GM18858 (cell line): ENCODE measurements at regions not wholly inside any gene's neighbourhood (a gene's known extent, or its start where the extent isn't known, plus 50 kb on each side); places are given as distances from the start of the nearest gene placed in this dataset.
"Not testable (repeated sequence)": the region's sequence is repeated elsewhere in the genome, so short reads cannot be mapped to it uniquely, and the experiment has no call there.

ENCODE experiments used
- ATAC-seq: cut with Tn5 transposase; IDR thresholded peaks from one replicate; pipeline ENCODE4 v1.9.1; 2021; ENCODE audit not compliant: unreplicated experiment

GRCh38 chr11:15651033-15651432 lies 536.3 kb downstream of the INSC start:
- no peak for ATAC-seq

DNA sequence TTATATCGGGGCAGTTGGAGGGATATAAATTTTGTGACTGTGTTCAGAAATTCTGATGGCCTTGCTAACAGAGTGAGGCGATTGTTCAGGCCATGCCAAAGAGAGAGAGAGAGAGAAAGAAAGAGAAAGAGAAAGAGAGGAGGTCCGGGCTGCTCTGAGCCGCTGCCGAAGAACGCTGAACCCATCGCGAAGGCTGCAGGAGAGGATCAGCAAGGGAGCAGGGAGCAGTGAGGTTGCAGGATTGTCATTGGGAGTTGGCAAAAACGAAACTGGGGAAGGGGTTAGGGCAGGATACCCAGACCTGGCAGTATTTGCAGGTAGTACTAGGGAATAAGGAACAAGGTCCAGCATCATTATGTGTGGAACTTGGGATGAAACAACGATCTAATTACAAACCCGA lies 537.1 kb downstream of the INSC start:
- no peak for ATAC-seq

DNA sequence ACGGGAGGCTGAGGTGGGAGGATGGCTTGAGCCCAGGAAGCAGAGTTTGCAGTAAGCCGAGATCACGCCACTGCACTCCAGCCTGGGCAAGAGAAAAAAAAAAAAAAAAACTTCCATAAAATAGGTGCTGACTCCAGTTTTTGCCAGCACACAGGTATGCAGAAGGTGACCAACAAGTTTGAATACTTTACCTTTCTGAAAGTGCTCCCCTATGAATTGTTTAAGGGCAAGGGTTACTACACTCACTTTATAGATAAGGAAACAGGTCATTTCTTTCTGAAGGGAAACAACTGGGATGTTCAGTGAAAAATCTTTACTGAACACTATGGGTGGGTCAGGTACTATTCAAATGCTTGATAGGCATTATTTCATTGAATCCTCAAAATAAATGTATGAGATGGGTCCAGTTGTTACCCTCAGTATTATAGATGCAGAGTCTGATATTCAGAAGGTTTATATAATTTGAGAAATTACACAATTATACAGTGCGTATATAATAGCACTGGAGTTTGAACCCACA lies 538.5 kb downstream of the INSC start:
- ATAC-seq: no peak

DNA sequence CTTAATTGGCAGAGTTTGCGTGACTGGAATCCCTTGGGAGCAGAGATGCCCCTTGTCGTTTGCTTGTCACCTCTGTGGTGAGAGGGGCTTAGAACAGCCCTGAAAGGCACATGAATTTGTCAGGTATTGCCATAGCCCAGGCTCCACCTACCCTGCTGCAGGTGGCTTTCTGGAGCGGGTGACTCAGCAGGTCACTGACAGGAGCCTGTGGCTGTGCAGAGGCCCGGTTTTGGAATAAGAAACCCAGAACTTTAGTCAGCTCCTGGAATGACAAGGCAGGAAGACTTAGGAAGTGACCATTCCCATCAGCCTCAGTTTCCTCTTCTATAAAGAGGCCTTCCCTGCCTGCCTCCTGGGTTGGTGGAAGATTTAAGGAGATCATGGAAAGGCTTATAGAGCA lies 539.7 kb downstream of the INSC start:
- ATAC-seq: no peak

DNA sequence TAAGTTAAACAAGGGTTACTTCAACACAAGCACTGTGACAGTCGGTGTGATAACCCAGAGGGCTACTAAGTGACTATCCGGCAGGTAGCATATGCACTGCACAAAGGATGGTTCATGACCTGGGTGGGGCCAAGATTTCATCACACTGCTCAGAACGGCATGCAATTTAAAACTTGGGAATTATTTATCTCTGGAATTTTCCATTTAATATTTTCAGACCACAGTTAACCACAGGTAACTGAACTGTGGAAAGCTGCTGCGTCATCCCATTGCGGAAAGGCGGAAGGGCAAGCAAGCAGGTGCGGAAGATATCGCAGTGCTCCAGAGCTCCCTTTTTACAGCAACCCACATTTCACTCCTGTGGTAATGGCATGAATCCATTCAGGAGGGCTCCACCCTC lies 540.8 kb downstream of the INSC start:
- no peak for ATAC-seq

- no peak for ATAC-seq
Observed at GRCh38 chr11:15657264-15657663, 542.5 kb downstream of the INSC start.

- no peak for ATAC-seq
Observed at GRCh38 chr11:15660496-15660895, 545.8 kb downstream of the INSC start.

DNA sequence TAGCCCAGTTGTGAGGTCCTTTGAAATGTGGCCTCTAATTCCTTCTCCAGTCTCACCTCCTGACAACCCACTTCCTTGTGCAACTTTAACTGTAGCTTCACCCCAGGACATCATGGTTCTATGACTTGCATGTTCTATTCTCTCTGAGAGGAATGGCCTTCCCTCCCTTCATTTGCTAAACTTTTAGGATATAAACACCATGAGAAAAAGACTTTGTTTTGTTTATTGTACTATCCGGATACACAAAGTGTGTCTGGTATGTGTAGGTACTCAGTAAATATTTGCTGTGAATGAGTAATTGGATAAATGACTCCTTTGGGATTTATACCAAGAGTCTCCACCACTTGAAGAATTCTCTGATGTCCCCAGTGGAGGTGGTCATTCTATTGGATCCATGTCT lies 547.6 kb downstream of the INSC start:
- no peak for ATAC-seq

DNA sequence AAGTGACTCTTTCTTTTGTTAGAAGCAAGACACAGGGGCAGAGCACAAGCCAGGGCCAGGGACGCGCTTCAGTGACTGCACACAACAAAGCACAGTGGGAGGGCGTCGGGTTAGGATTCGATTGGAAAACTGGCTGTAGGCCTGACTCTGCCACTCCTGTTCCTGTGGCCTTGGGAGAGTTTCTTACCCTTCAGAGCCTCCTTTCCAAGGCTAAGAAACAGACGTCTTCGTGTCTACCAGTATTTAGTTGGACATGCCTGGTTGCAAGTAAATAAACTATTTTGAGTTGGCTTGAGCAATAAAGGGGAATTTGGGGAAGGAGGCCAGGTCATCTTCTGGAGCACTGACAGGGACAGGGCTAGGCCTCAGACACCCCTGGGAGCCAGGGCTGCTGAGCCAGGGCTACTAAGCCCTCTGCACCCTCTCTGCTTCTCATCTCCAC lies 549.1 kb downstream of the INSC start:
- ATAC-seq: no peak

DNA sequence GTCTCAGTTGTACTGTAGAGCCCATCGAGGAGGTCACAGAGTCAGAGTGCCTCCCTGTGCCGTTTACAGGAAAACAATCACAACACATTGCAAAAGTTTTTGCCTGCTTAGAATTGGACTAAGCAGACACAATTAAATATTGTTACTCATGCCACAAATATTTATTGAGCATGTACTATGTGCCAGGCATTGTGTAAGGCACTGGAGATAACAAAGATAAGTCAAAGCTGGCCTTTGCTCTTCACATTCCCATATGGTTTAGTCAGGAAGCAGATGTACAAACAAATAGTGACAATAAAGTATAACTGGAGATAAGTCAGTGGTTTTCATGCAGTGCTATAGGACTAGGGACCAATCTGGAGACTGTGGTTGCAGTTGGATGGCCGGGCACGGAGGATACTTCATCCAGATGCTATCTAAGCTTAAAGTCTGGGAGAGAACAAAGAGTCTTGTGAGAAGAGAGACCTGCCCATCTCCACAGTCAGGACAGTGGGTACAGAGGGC lies 550.7 kb downstream of the INSC start:
- ATAC-seq: no peak

DNA sequence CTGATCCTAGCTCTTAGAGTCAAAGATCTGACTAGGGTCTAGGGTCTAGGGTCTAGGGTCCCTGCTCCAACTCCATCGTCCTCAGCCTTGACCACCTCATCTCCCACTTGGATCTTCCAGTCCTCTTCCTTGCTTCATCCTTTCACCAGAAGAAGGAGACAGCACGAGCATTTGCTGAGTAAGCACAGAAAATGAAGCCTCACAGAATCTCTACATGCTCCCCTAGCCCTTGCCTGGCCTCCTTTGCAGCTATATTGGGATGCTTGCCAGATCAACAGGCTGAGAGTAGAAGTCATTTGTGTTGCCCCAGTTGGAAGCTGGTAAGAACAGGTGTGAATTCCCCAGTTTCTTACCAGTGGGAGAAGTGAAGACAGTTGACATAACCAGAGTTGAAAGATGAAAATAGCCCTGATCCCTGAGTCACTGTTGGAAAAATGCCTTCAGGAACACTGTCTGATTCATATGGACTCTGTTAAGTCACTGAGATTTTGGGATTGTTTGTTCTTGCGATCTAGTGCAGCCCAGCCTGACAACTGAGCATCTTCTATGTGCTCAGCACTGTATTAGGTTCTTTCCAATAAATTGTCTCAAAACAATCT lies 552.5 kb downstream of the INSC start:
- no peak for ATAC-seq

- ATAC-seq: no peak
Observed at GRCh38 chr11:15668718-15669117, 554.0 kb downstream of the INSC start.

DNA sequence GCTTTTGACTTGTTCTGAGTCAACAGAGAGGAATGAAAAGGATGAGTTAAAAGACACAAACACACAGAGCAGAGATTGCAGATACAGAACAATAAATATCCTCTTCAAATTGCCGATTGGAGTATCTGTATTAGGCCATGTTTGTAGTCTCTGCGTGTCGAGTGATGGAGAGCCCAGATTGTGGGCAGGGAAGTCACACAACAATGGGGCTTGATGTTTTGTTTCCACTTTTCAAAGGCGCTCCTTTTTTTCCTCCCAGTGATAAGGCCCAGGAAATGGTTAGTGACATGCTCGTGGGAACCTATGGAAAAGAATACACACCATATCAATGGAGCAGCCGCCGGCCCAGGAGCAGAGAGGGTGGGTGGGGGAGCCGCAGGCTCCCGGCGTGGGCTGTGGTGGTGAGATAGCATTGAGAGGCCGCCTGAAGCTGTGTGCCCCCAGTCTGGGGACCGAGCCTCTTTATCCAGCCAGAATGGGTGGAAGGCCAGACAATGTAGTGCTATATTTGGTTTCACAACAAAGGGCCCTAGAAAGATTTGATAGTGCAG lies 555.9 kb downstream of the INSC start:
- ATAC-seq: no peak

- no peak for ATAC-seq
Observed at GRCh38 chr11:15671216-15671615, 556.5 kb downstream of the INSC start.

DNA sequence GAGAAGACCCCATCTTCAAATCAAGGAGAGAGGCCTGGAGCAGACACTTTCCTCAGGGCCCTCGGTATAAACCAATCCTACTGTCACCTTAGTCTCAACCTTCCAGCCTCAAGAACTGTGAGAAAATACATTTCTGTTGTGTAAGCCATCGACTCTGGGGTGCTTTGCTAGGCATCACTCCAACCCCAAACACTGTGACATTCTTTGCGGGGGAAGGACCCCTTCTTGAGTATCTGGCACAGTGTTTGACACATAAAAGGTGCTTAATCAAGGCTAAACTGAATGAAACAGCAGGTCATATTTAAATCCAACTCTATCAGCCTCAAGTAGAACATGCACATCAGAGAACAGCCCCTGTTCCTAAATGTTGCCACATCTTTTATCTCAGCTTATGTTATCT lies 558.1 kb downstream of the INSC start:
- ATAC-seq: no peak

DNA sequence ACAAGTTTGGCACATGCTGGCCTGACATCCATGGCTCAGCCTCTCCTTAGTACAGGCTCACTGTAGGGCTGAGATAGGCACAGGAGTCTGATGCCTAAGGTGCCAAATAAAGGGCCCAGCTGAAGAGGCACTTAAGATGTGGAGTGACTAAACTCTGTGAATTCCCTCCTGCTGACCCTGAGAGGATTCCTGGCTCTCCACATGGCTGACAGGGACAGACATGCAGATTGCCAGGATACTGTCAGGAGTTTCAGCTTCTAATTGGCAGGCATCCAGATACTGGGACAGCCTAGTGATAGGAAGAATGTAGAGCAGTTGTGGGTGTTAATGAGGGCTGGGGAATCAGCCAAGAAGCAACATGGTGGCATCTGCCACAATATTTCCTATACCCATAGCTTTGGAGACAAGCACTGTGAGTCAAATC lies 558.7 kb downstream of the INSC start:
- no peak for ATAC-seq

GRCh38 chr11:15674756-15675155 lies 560.0 kb downstream of the INSC start:
- no peak for ATAC-seq

GRCh38 chr11:15675683-15676082 lies 561.0 kb downstream of the INSC start:
- ATAC-seq: no peak

GRCh38 chr11:15677181-15677580 lies 562.5 kb downstream of the INSC start:
- no peak for ATAC-seq

GRCh38 chr11:15683528-15683927 lies 568.8 kb downstream of the INSC start:
- ATAC-seq: no peak

DNA sequence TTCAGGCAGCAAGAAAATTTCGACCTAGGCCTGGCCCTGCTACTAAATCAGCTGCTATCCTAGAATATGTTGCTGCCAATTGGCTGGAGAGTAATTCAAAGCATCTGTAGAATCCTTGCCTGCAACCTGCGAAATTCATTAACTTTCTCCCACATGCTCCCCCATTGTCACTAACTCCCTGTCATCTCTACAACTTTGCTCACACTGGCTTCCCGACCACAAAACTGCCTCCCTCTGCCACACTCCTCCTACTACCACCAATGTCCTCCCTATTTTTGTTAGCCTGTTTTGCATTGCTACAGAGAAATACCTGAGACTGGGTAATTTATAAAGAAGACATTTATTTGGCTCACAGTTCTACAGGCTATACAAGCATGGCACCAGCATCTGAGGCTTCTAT lies 570.6 kb downstream of the INSC start:
- ATAC-seq: no peak

DNA sequence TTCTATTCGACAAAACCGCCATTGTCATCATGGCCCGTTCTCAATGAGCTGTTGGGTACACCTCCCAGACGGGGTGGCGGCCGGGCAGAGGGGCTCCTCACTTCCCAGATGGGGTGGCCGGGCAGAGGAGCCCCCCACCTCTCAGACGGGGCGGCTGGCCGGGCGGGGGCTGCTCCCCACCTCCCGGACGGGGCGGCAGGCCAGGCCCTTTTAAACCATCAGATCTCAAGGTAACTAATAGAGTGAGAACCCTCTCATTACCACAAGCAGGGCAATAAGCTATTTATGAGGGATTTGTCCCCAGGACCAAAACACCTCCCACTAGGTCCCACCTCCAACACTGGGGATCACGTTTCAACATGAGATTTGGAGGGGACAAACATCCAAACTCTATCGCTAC lies 571.5 kb downstream of the INSC start:
- ATAC-seq: not testable (repeated sequence)

- no peak for ATAC-seq
Observed at GRCh38 chr11:15687342-15687741, 572.6 kb downstream of the INSC start.
